K562 (cell line): ENCODE measurements at regions not wholly inside any gene's neighbourhood (a gene's known extent, or its start where the extent isn't known, plus 50 kb on each side); places are given as distances from the start of the nearest gene placed in this dataset.

Source experiments
- CBX8 ChIP-seq: fragments of 200-600 bp; sonication (generic); IDR thresholded peaks from 2 replicates; pipeline ENCODE4 v1.6.1; 2012; ENCODE audit warnings: borderline replicate concordance, mixed run types, low read depth, mild to moderate bottlenecking, moderate library complexity, mixed read lengths, low read length, control low read depth, inconsistent platforms; ENCODE audit not compliant: poor library complexity, severe bottlenecking; ENCODE audit errors: extremely low read depth
- CTBP1 ChIP-seq: fragments of 450-650 bp; IDR thresholded peaks from 2 replicates; pipeline ENCODE4 v1.6.1; 2016; ENCODE audit warnings: borderline replicate concordance
- CTCF ChIP-seq, 3 experiments: IDR thresholded peaks in 2 of 3; conservative IDR thresholded peaks in 1 of 3; 2 replicates each; pipeline ENCODE4 v1.5.1; 2011 to 2012; ENCODE audit warnings: low read length in 3 of 3, mild to moderate bottlenecking in 3 of 3, control low read depth in 2 of 3, improper control_type of control experiment in 1 of 3, inconsistent platforms in 1 of 3, low read depth in 1 of 3, mixed read lengths in 1 of 3, moderate library complexity in 1 of 3; ENCODE audit not compliant: insufficient read depth in 2 of 3
- POLR2A ChIP-seq: fragments of 450-650 bp; conservative IDR thresholded peaks from 2 replicates; pipeline ENCODE4 v1.6.1; 2016
- SIN3A ChIP-seq, 2 experiments: fragments of 150-350 bp in 1 of 2; IDR thresholded peaks; 2 replicates each; pipeline ENCODE4 v1.6.1; 2011 to 2016; ENCODE audit warnings: borderline replicate concordance in 2 of 2, low read depth in 2 of 2, low read length in 2 of 2, mild to moderate bottlenecking in 2 of 2, moderate library complexity in 2 of 2; ENCODE audit not compliant: control insufficient read depth in 1 of 2
- SNRNP70 ChIP-seq: fragments of 200-400 bp; formaldehyde crosslinking; optimal IDR thresholded peaks from 2 replicates; pipeline ENCODE3; 2017; ENCODE audit warnings: low read depth, low read length
- TAF1 ChIP-seq: IDR thresholded peaks from 2 replicates; pipeline ENCODE4 v1.6.1; 2011; ENCODE audit warnings: mild to moderate bottlenecking, low read length, moderate library complexity; ENCODE audit not compliant: insufficient read depth, control insufficient read depth, severe bottlenecking; ENCODE audit errors: extremely low read depth
- TRIM28 ChIP-seq: fragments of 450-650 bp; IDR thresholded peaks from 2 replicates; pipeline ENCODE4 v1.6.1; 2017
- ZBTB8A ChIP-seq: fragments of 450-650 bp; IDR thresholded peaks from 2 replicates; pipeline ENCODE4 v1.6.1; 2018; ENCODE audit warnings: mild to moderate bottlenecking, moderate library complexity; ENCODE audit not compliant: partially characterized antibody

DNA sequence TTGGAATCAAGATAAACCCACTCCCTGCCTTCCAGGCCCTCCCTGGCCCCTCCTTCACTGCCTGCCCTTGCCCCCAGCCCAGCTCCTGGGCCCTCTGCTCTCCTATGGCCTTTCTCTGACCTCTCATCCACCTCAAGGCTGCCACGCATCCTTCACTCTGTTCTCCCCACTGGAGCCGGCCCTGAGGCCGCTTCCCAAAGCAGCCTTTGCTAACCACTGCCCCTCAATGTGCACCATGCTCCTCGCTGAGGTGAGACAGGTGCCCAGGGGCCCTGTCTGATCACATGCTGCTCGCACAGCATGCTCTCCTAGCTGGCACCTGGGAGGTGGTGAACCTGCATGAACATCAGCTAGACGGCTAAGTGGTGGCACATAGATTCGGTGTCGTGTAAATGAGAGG is 138.5 kb upstream of the RET start:
- TF ChIP-seq ZBTB8A (no peak), SNRNP70 (no peak), TAF1 (no peak), CTCF (IDR thresholded peaks at IDR 0.05 in 2 of 3, conservative IDR thresholded peaks at IDR 0.05 in 1 of 3; ENCODE audit: insufficient read depth in 2 of 3, low read depth in 1 of 3, low read length in 3 of 3) (no peak), TRIM28 (no peak), CBX8 (no peak), POLR2A (no peak), CTBP1 (no peak), SIN3A (IDR thresholded peaks at IDR 0.05; ENCODE audit: borderline replicate concordance in 2 of 2, control insufficient read depth in 1 of 2, low read depth in 2 of 2, low read length in 2 of 2) (no peak)
